GM12874 (cell line): ENCODE measurements at regions not wholly inside any gene's neighbourhood (a gene's known extent, or its start where the extent isn't known, plus 50 kb on each side); places are given as distances from the start of the nearest gene placed in this dataset.

Source experiments
- CTCF ChIP-seq: IDR thresholded peaks from 2 replicates; pipeline ENCODE4 v1.5.1; 2011; ENCODE audit warnings: low read depth, mild to moderate bottlenecking, control low read depth, low read length, moderate library complexity; ENCODE audit not compliant: insufficient read depth

- TF ChIP-seq CTCF = no peak
Measured at GRCh38 chr3:182041668-182042291, 330.1 kb downstream of the SOX2 start.

- no peak for TF ChIP-seq CTCF
Measured at GRCh38 chr3:182045736-182046135, 334.0 kb downstream of the SOX2 start.

DNA sequence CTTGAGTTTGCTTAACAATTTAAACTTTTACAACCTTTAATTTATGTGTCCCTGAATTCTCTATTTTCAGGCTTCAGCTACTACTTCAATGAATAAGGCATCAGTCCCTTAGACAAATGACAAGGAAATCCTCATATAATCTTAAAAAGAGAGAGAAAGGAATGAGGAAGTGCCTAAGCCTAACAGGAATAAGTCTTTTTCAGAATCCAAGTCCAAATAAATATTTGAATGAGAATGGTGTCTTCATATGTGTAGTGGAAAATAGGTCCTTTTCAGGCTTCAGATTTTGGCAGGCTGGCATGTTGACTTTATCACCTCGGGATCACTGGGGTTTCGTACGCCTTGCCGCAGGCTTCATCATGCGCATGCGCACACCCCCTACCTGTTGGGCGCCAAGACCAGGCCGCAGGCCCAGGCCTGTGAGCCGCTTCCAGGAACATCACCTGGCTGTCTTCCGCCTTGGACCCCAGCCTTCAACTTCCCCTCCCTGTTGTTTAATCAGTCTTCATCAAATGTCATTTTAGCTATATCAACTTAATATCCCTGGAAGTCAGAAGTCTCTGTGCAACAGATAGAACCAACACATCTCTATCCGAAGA, 334.5 kb downstream of the SOX2 start:
- no peak for TF ChIP-seq CTCF

- no peak for TF ChIP-seq CTCF
Measured at GRCh38 chr3:182050932-182051331, 339.2 kb downstream of the SOX2 start.

- TF ChIP-seq CTCF = no peak
Measured at GRCh38 chr3:182052332-182052731, 340.6 kb downstream of the SOX2 start.

DNA sequence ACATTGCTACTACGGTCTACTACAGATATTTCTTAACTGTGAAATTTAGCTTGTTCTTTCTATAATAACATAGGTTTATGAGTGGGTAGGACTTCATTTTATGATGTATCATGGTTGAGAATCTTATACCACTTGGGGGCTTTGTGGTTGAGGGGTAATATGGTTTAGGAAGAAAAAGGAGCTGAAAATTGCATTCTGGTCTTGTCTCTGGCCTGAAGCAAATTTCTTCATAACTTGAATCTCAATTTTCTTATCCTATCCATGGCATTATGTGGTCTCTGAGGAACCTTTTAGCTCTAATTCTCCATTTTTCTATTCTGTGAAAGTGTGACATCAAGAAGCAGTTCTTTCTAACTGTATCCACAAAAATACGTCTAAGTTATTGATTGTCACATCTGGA, 341.0 kb downstream of the SOX2 start:
- TF ChIP-seq CTCF = no peak

DNA sequence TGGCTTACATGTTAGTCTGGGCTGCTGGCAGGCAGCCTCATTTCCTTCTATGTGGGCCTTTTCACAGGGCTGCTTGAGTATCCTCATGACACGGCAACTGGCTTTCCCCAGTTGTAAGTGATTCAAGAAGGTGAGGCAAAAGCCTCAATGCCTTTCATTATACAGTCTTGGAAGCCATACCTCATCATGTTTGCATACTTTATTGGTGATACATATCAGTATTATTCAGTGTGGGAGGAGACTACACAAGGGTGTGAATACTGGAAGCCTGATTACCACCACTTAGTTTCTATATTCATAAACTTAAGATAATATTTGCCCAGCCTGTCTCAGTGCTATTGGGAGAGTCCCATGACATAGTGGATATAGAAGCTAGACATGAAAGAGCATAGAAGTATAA, 346.8 kb downstream of the SOX2 start:
- TF ChIP-seq CTCF = no peak
